ENCODE measurements at regions not wholly inside any gene's neighbourhood (a gene's known extent, or its start where the extent isn't known, plus 50 kb on each side); places are given as distances from the start of the nearest gene placed in this dataset.

DNA sequence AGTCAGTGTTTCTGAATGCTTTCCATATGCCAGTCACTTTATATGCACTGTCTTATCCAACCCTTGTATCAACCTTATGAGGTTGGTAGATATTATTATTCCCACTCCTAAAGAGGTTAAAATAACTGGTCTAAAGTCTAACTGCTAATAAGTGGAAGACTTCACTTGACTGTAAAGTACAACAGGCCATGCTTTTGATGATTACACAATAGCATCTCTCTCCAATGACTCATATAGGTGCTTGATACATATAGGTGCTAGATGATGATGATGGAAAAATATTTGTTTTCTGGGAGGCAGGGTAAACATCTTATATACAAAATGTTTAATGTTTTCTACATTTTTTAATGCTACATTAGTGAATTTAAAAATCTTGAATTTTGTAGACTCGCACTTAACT is 75.9 kb upstream of the NR3C1 start:
- TF ChIP-seq POLR2A (IDR thresholded peaks at IDR 0.05): no peak
- TF ChIP-seq CTCF (IDR thresholded peaks at IDR 0.05): no peak
- TF ChIP-seq POLR2AphosphoS5 (IDR thresholded peaks at IDR 0.05): no peak
